Right lobe of liver (tissue), 6 donors: ENCODE measurements at regions not wholly inside any gene's neighbourhood (a gene's known extent, or its start where the extent isn't known, plus 50 kb on each side); places are given as distances from the start of the nearest gene placed in this dataset.

Experiments used
- ATAC-seq, 4 donors: fragments of 200-7000 bp; cut with Tn5 transposase; one replicate each; pipeline ENCODE4 v1.9.1; 2020; ENCODE audit warnings: mild to moderate bottlenecking in 4 of 4, moderate library complexity in 4 of 4
- DNase-seq, 3 donors: peaks; one replicate each; pipeline ENCODE4 v3.0.0-alpha.2; 2020
- H3K27ac ChIP-seq, 3 donors: fragments of 200-600 bp; one replicate each; pipeline ENCODE4 v1.8.0; 2022
- H3K27me3 ChIP-seq, 2 donors: fragments of 200-600 bp; one replicate each; pipeline ENCODE4 v1.8.0; 2022
- H3K36me3 ChIP-seq, 4 donors: fragments of 200-600 bp; sonication (generic) in 1 of 4; one replicate each; pipeline versions ENCODE4 v1.5.1 to v1.8.0; 2017 to 2022; ENCODE audit warnings: control low read depth in 1 of 4
- H3K4me1 ChIP-seq, 4 donors: fragments of 200-600 bp; sonication (generic) in 1 of 4; one replicate each; pipeline versions ENCODE4 v1.5.1 to v1.8.0; 2017 to 2022; ENCODE audit warnings: control low read depth in 1 of 4
- H3K4me3 ChIP-seq, 3 donors: fragments of 200-600 bp; one replicate each; pipeline ENCODE4 v1.8.0; 2022
- H3K9me3 ChIP-seq, 4 donors: fragments of 200-600 bp; sonication (generic) in 1 of 4; one replicate each; pipeline versions ENCODE4 v1.5.1 to v1.8.0; 2017 to 2022; ENCODE audit warnings: control low read depth in 1 of 4
- POLR2A ChIP-seq: fragments of 450-650 bp; IDR thresholded peaks from one replicate; pipeline ENCODE4 v1.6.1; 2017; ENCODE audit warnings: antibody characterized with exemption, mild to moderate bottlenecking
- WGBS: methylation state at CpG from one replicate; pipeline ENCODE4 v1.1.6; 2018; ENCODE audit warnings: low coverage, low lambda C conversion rate; ENCODE audit not compliant: insufficient coverage; ENCODE audit errors: missing lambda C conversion rate; 5-methylcytosine and 5-hydroxymethylcytosine counted together
- intact Hi-C, 2 donors: fragments of 100-400 bp; cut with DNase I; formaldehyde crosslinking; loops; one replicate each; pipeline versions ENCODE4 v1.11.2 to v1.14.1; 2022
- TF ChIP-seq, protein P1 (sequence below), 4 donors: fragments of 200-600 bp in 3 of 4; fragments of 450-650 bp in 1 of 4; IDR thresholded peaks; one replicate each; pipeline versions ENCODE4 v1.5.1 to v1.8.0; 2016 to 2022; ENCODE audit warnings: antibody characterized with exemption in 4 of 4, mild to moderate bottlenecking in 2 of 4
- donor health status: DM: no; HTN: yes; CAD: no.
- donor health status: DM: no; HTN: no; CAD: no.
- donor health status: DM: no; HTN: no; CAD: no.
- donor health status: DM: no; HTN: yes; CAD: no.
- donor health status: DM: no; HTN: yes; CAD: no.

DNA sequence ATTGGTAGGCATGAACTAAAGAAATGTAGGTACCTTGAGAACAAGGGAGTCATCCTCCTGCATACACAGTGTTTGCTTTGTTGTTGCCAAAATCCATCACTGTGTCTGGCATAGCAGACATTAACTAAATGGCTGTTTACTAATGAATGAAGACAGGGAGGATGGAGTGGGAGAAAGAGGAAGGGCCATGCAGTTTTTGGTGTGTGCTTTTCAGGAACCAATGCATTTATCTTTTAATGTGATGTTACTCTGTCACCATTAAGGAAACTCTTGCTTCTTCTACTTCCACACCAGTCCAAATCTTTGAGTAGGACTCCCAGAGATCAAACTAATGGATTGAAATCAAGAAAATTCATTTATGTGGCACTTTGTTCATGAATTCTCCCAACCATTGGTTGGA lies 55.6 kb upstream of the DUSP10 start:
- Histone ChIP-seq H3K4me1 (no peaks in the 10 kb centered on the region), H3K9me3 (no peaks in the 10 kb centered on the region), H3K27ac (no peak overlapping the region), H3K36me3 (no peaks in the 10 kb centered on the region), H3K4me3 (no peak overlapping the region), H3K27me3 (no peaks in the 10 kb centered on the region)
- intact Hi-C loops, result no loop called here
- ATAC-seq, result no peak
- TF ChIP-seq, protein P1, sequence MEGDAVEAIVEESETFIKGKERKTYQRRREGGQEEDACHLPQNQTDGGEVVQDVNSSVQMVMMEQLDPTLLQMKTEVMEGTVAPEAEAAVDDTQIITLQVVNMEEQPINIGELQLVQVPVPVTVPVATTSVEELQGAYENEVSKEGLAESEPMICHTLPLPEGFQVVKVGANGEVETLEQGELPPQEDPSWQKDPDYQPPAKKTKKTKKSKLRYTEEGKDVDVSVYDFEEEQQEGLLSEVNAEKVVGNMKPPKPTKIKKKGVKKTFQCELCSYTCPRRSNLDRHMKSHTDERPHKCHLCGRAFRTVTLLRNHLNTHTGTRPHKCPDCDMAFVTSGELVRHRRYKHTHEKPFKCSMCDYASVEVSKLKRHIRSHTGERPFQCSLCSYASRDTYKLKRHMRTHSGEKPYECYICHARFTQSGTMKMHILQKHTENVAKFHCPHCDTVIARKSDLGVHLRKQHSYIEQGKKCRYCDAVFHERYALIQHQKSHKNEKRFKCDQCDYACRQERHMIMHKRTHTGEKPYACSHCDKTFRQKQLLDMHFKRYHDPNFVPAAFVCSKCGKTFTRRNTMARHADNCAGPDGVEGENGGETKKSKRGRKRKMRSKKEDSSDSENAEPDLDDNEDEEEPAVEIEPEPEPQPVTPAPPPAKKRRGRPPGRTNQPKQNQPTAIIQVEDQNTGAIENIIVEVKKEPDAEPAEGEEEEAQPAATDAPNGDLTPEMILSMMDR (IDR thresholded peaks at IDR 0.05), result no peak
- TF ChIP-seq POLR2A, result no peak
- no peak for DNase-seq

DNA sequence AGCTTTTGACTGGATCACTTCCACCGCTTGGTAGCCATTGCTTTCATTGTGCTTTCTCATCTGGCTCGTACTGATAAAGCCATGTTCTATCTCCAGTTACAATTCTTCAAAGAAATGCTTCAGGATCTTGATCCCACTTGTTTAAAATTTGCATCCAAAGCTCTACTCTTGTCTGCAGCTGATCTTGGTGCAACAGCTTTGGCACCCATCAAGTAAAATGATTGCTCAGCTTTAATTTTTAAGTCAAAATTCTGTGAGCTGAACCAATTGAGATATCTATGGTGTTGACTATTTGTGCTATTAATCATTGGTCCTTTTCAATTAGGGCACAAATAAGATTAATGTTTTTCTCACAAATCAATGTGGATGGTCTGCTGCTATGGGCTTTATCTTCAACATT lies 54.8 kb upstream of the DUSP10 start:
- no peaks in the 10 kb centered on the region for H3K4me1 ChIP-seq
- no peaks in the 10 kb centered on the region for H3K9me3 ChIP-seq
- H3K36me3 ChIP-seq, result no peaks in the 10 kb centered on the region
- no peak for ATAC-seq
- H3K4me3 ChIP-seq, result no peak overlapping the region
- WGBS, result 75% methylated on average over 2 of the region's 2 CpGs
- TF ChIP-seq POLR2A, result no peak
- TF ChIP-seq, protein P1 (IDR thresholded peaks at IDR 0.05), result no peak
- intact Hi-C loops, result no loop called here
- H3K27me3 ChIP-seq, result no peaks in the 10 kb centered on the region
- DNase-seq, result no peak
- no peak overlapping the region for H3K27ac ChIP-seq

DNA sequence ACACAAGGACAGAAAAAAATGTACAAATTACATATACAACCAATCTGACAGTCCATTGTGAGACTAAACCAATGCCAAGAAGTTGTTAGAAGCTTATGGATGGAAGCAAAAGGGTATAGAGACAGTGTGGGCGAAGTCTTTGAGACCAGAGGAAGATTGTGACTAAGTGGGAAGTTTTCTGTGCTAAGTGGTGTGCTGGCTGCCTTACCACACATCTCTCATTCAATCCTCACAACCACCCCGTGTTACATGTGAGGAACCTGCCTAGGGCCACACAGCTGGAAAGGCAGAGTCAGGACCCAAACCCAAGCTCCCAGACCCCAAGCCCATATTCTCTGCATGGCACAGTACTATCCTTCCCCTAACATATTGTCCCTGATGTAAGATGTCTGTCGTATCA lies 53.5 kb upstream of the DUSP10 start:
- Histone ChIP-seq H3K27ac (no peak overlapping the region), H3K4me1 (no peaks in the 10 kb centered on the region), H3K27me3 (no peaks in the 10 kb centered on the region), H3K4me3 (no peak overlapping the region), H3K36me3 (no peaks in the 10 kb centered on the region), H3K9me3 (no peaks in the 10 kb centered on the region)
- TF ChIP-seq POLR2A, result no peak
- TF ChIP-seq, protein P1 (IDR thresholded peaks at IDR 0.05), result no peak
- no peak for DNase-seq
- WGBS, result 92% methylated on average over 2 of the region's 3 CpGs
- intact Hi-C loops, result no loop called here
- ATAC-seq, result no peak

- TF ChIP-seq, protein P1 (IDR thresholded peaks at IDR 0.05), result no peak
- no peak for TF ChIP-seq POLR2A
- Histone ChIP-seq H3K4me3 (no peak overlapping the region), H3K27ac (no peak overlapping the region), H3K27me3 (no peaks in the 10 kb centered on the region), H3K36me3 (no peaks in the 10 kb centered on the region), H3K9me3 (no peaks in the 10 kb centered on the region), H3K4me1 (no peaks in the 10 kb centered on the region)
- intact Hi-C loops, result no loop called here
- DNase-seq (no peak), ATAC-seq (no peak)
- WGBS, result 50% methylated on average over 1 of the region's 1 CpG
Observed at GRCh38 chr1:221794935-221795334, 53.0 kb upstream of the DUSP10 start.

GRCh38 chr1:221794079-221794670 lies 52.3 kb upstream of the DUSP10 start:
- intact Hi-C loops, result no loop called here
- no peak for ATAC-seq
- H3K27ac ChIP-seq, result no peak overlapping the region
- no peaks in the 10 kb centered on the region for H3K36me3 ChIP-seq
- H3K4me1 ChIP-seq, result no peaks in the 10 kb centered on the region
- TF ChIP-seq, protein P1 (IDR thresholded peaks at IDR 0.05), result no peak
- TF ChIP-seq POLR2A, result no peak
- 35% methylated on average over 1 of the region's 2 CpGs for WGBS
- H3K27me3 ChIP-seq, result no peaks in the 10 kb centered on the region
- DNase-seq, result no peak
- no peak overlapping the region for H3K4me3 ChIP-seq
- H3K9me3 ChIP-seq, result no peaks in the 10 kb centered on the region
